CD4-positive, alpha-beta memory T cell (primary cell): ENCODE measurements at regions not wholly inside any gene's neighbourhood (a gene's known extent, or its start where the extent isn't known, plus 50 kb on each side); places are given as distances from the start of the nearest gene placed in this dataset.

Experiments
- CTCF ChIA-PET: fragments of 350-600 bp; sonication (Branson Sonifier 250); formaldehyde crosslinking; loops from one replicate; lab custom pipeline; 2021; ENCODE audit warnings: inconsistent platforms; ENCODE audit not compliant: partially characterized antibody; lab: Charles Lee
- POLR2A ChIA-PET: fragments of 350-600 bp; sonication (Branson Sonifier 250); formaldehyde crosslinking; loops from one replicate; lab custom pipeline; 2021; ENCODE audit not compliant: partially characterized antibody; lab: Charles Lee
- DNase-seq, 5 donors: peaks; one replicate each; pipeline versions ENCODE4 v3.0.0 to v3.0.0-alpha.2; 2020 to 2022; ENCODE audit warnings: mixed read lengths in 1 of 5
- H3K27ac ChIP-seq: one replicate; pipeline ENCODE4 v1.7.0; 2013; ENCODE audit warnings: low read depth, low read length
- H3K27me3 ChIP-seq: 2 replicates; pipeline ENCODE4 v1.7.0; 2013; ENCODE audit warnings: mild to moderate bottlenecking, low read length, moderate library complexity; ENCODE audit not compliant: insufficient read depth
- H3K36me3 ChIP-seq: 2 replicates; pipeline ENCODE4 v1.7.0; 2013; ENCODE audit warnings: mild to moderate bottlenecking, low read length, moderate library complexity; ENCODE audit not compliant: insufficient read depth
- H3K4me1 ChIP-seq: 2 replicates; pipeline ENCODE4 v1.7.0; 2013; ENCODE audit warnings: mild to moderate bottlenecking, low read length, moderate library complexity; ENCODE audit not compliant: insufficient read depth
- H3K4me3 ChIP-seq, 2 donors: one replicate each; pipeline ENCODE4 v1.7.0; 2013; ENCODE audit warnings: low read length in 2 of 2, mild to moderate bottlenecking in 1 of 2
- H3K9me3 ChIP-seq, 2 donors: one replicate each; pipeline ENCODE4 v1.7.0; 2013; ENCODE audit warnings: low read length in 2 of 2, control low read depth in 1 of 2; ENCODE audit not compliant: control insufficient read depth in 1 of 2
- H3K27ac Mint-ChIP-seq, 7 donors: one replicate each; pipeline ENCODE4 v1.8.0; 2020 to 2021; ENCODE audit warnings: mixed read lengths in 7 of 7, mild to moderate bottlenecking in 6 of 7, inconsistent platforms in 3 of 7, moderate library complexity in 3 of 7
- H3K27me3 Mint-ChIP-seq, 2 donors: one replicate each; pipeline ENCODE4 v1.8.0; 2020 to 2021; ENCODE audit warnings: mixed read lengths in 2 of 2
- H3K36me3 Mint-ChIP-seq, 2 donors: one replicate each; pipeline ENCODE4 v1.8.0; 2020 to 2021; ENCODE audit warnings: mixed read lengths in 2 of 2, inconsistent platforms in 1 of 2, mild to moderate bottlenecking in 1 of 2
- H3K4me1 Mint-ChIP-seq, 4 donors: one replicate each; pipeline ENCODE4 v1.8.0; 2020 to 2021; ENCODE audit warnings: mixed read lengths in 4 of 4, mild to moderate bottlenecking in 1 of 4
- H3K4me3 Mint-ChIP-seq, 8 donors: one replicate each; pipeline ENCODE4 v1.8.0; 2020 to 2021; ENCODE audit warnings: mixed read lengths in 8 of 8, mild to moderate bottlenecking in 7 of 8, moderate library complexity in 6 of 8, inconsistent platforms in 3 of 8
- H3K9me3 Mint-ChIP-seq, 8 donors: one replicate each; pipeline ENCODE4 v1.8.0; 2020 to 2021; ENCODE audit warnings: mixed read lengths in 8 of 8, mild to moderate bottlenecking in 5 of 8, inconsistent platforms in 3 of 8, moderate library complexity in 1 of 8
- intact Hi-C: fragments of 100-400 bp; cut with micrococcal nuclease; formaldehyde crosslinking; loops from one replicate; pipeline ENCODE4 v1.15.1; 2023

GRCh38 chr2:43083710-43084698 lies 142.4 kb downstream of the ZFP36L2 start:
- Histone ChIP-seq H3K27ac (no peak overlapping the region), H3K9me3 (no peaks in the 10 kb centered on the region), H3K27me3 (no peaks in the 10 kb centered on the region), H3K4me1 (no peaks in the 10 kb centered on the region), H3K4me3 (no peak overlapping the region), H3K36me3 (no peaks in the 10 kb centered on the region)
- H3K36me3 Mint-ChIP-seq = no peaks in the 10 kb centered on the region
- H3K27me3 Mint-ChIP-seq = no peaks in the 10 kb centered on the region
- CTCF ChIA-PET = no interaction called here
- no peaks in the 10 kb centered on the region for H3K9me3 Mint-ChIP-seq
- no peak for DNase-seq
- no peak overlapping the region for H3K4me3 Mint-ChIP-seq
- intact Hi-C loops = no loop called here
- H3K4me1 Mint-ChIP-seq = peaks cover 0 to 10% (median 3%) of the 10 kb centered on the region in 4 donors
- POLR2A ChIA-PET = no interaction called here
- peak overlapping the region in 2 of 7 donors; percentile 29 to 31 for H3K27ac Mint-ChIP-seq

GRCh38 chr2:43082903-43083677 lies 143.3 kb downstream of the ZFP36L2 start:
- no peaks in the 10 kb centered on the region for H3K36me3 ChIP-seq
- H3K4me3 ChIP-seq = no peak overlapping the region
- no peak for DNase-seq
- no peak overlapping the region for H3K4me3 Mint-ChIP-seq
- intact Hi-C loops = no loop called here
- no peaks in the 10 kb centered on the region for H3K4me1 ChIP-seq
- H3K27me3 ChIP-seq = no peaks in the 10 kb centered on the region
- H3K27ac Mint-ChIP-seq = peak overlapping the region in 3 of 7 donors; percentile 16 to 48 (median 38)
- CTCF ChIA-PET = no interaction called here
- H3K36me3 Mint-ChIP-seq = no peaks in the 10 kb centered on the region
- POLR2A ChIA-PET = no interaction called here
- H3K4me1 Mint-ChIP-seq = peaks cover 0 to 10% (median 3%) of the 10 kb centered on the region in 4 donors
- no peaks in the 10 kb centered on the region for H3K9me3 ChIP-seq
- H3K9me3 Mint-ChIP-seq = no peaks in the 10 kb centered on the region
- no peaks in the 10 kb centered on the region for H3K27me3 Mint-ChIP-seq
- H3K27ac ChIP-seq = no peak overlapping the region

- Mint-ChIP-seq H3K27ac (peak overlapping the region in 4 of 7 donors; percentile 16 to 63 (median 28)), H3K4me3 (no peak overlapping the region), H3K36me3 (no peaks in the 10 kb centered on the region), H3K27me3 (no peaks in the 10 kb centered on the region), H3K4me1 (peaks cover 0 to 10% (median 2%) of the 10 kb centered on the region in 4 donors), H3K9me3 (peaks cover 0 to 1% (median 0%) of the 10 kb centered on the region in 8 donors)
- CTCF ChIA-PET = no interaction called here
- Histone ChIP-seq H3K4me3 (no peak overlapping the region), H3K36me3 (no peaks in the 10 kb centered on the region), H3K27me3 (no peaks in the 10 kb centered on the region), H3K27ac (no peak overlapping the region), H3K4me1 (no peaks in the 10 kb centered on the region), H3K9me3 (no peaks in the 10 kb centered on the region)
- DNase-seq = no peak
- intact Hi-C loops = no loop called here
- POLR2A ChIA-PET = no interaction called here
Measured at GRCh38 chr2:43082111-43082894, 144.1 kb downstream of the ZFP36L2 start.

GRCh38 chr2:43081131-43081765 lies 145.2 kb downstream of the ZFP36L2 start:
- Histone ChIP-seq H3K27ac (no peak overlapping the region), H3K36me3 (no peaks in the 10 kb centered on the region), H3K27me3 (no peaks in the 10 kb centered on the region), H3K4me3 (no peak overlapping the region), H3K4me1 (no peaks in the 10 kb centered on the region), H3K9me3 (no peaks in the 10 kb centered on the region)
- Mint-ChIP-seq H3K36me3 (no peaks in the 10 kb centered on the region), H3K4me1 (peaks cover 0 to 10% (median 2%) of the 10 kb centered on the region in 4 donors), H3K9me3 (peaks cover 0 to 1% (median 0%) of the 10 kb centered on the region in 8 donors), H3K4me3 (no peak overlapping the region), H3K27me3 (no peaks in the 10 kb centered on the region), H3K27ac (peak overlapping the region in 1 of 7 donors; percentile 22)
- DNase-seq = no peak
- ChIA-PET POLR2A (no interaction called here), CTCF (no interaction called here)
- intact Hi-C loops = no loop called here

GRCh38 chr2:43080571-43081021 lies 145.8 kb downstream of the ZFP36L2 start:
- Mint-ChIP-seq H3K4me3 (no peak overlapping the region), H3K36me3 (no peaks in the 10 kb centered on the region), H3K9me3 (peaks cover 0 to 1% (median 0%) of the 10 kb centered on the region in 8 donors), H3K4me1 (peaks cover 0 to 10% (median 2%) of the 10 kb centered on the region in 4 donors), H3K27ac (no peak overlapping the region), H3K27me3 (no peaks in the 10 kb centered on the region)
- intact Hi-C loops = no loop called here
- DNase-seq = no peak
- H3K36me3 ChIP-seq = no peaks in the 10 kb centered on the region
- POLR2A ChIA-PET = no interaction called here
- no peak overlapping the region for H3K27ac ChIP-seq
- no peaks in the 10 kb centered on the region for H3K27me3 ChIP-seq
- no peaks in the 10 kb centered on the region for H3K4me1 ChIP-seq
- H3K9me3 ChIP-seq = no peaks in the 10 kb centered on the region
- no peak overlapping the region for H3K4me3 ChIP-seq
- CTCF ChIA-PET = no interaction called here

- CTCF ChIA-PET = no interaction called here
- no peak overlapping the region for H3K27ac ChIP-seq
Measured at GRCh38 chr2:43078781-43079755, 147.3 kb downstream of the ZFP36L2 start.

More at GRCh38 chr2:43078781-43079755, 147.3 kb downstream of the ZFP36L2 start:
- intact Hi-C loops = no loop called here
- no peak overlapping the region for H3K4me3 Mint-ChIP-seq
- peaks cover 0 to 1% (median 0%) of the 10 kb centered on the region in 8 donors for H3K9me3 Mint-ChIP-seq
- DNase-seq = no peak
- POLR2A ChIA-PET = no interaction called here
- Histone ChIP-seq H3K36me3 (no peaks in the 10 kb centered on the region), H3K9me3 (no peaks in the 10 kb centered on the region), H3K4me3 (no peak overlapping the region), H3K27me3 (no peaks in the 10 kb centered on the region), H3K4me1 (no peaks in the 10 kb centered on the region)
- H3K27ac Mint-ChIP-seq = peak overlapping the region in 1 of 7 donors; percentile 25
- H3K36me3 Mint-ChIP-seq = no peaks in the 10 kb centered on the region
- no peaks in the 10 kb centered on the region for H3K27me3 Mint-ChIP-seq
- peaks cover 0 to 6% (median 2%) of the 10 kb centered on the region in 4 donors for H3K4me1 Mint-ChIP-seq
